ENCODE measurements at regions not wholly inside any gene's neighbourhood (a gene's known extent, or its start where the extent isn't known, plus 50 kb on each side); places are given as distances from the start of the nearest gene placed in this dataset.

GRCh38 chr9:121568343-121569265 is 69.0 kb upstream of the GGTA1 start:
- DNase-seq (ENCODE audit: low spot score) = no peak

DNA sequence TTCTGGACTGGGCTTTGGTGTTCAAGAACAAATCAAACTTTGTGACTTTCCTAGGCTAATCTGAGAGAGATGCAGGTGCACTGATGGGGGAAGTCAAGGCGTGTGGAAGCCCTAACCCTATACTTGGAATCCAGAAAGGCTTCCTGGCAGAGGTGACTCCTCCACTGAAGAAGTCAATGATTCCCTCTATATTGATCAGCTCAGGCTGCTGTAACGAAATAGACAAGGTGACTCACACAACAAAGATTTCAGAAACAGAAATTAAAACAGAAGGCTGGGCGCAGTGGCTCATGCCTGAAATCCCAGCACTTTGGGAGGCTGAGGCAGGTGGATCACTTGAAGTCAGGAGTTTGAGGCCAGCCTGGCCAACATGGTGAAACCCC is 69.6 kb upstream of the GGTA1 start:
- DNase-seq (ENCODE audit: low spot score) = no peak

DNA sequence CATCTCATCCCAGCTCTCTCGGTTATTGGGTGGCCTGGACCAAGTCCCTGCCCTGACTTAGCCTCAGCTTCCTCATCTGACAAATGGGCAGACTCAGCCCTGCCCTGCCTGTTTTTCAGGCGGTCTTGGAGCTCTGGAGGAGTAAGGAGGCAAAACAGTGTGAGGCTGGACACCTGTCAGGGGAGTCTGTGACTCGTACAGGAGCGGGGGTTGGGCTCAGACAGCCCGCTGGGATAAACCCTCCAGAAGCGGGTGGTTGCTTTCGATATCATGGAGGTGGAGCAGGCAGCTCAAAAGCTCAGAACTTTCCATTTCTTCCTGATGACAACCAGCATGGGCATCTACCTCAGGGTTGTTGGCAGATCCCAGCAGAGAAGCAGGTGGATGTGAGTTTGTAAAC is 72.9 kb upstream of the GGTA1 start:
- DNase-seq (ENCODE audit: low spot score) = no peak

GRCh38 chr9:121573717-121574485 is 74.3 kb upstream of the GGTA1 start:
- DNase-seq (ENCODE audit: low spot score) = no peak

GRCh38 chr9:121574774-121575519 is 75.3 kb upstream of the GGTA1 start:
- DNase-seq (ENCODE audit: low spot score) = peak; percentile 67

GRCh38 chr9:121576281-121577075 is 75.0 kb upstream of the DAB2IP start:
- DNase-seq (ENCODE audit: low spot score) = no peak

- DNase-seq (ENCODE audit: low spot score) = no peak
Observed at GRCh38 chr9:121577166-121577565, 74.3 kb upstream of the DAB2IP start.

DNA sequence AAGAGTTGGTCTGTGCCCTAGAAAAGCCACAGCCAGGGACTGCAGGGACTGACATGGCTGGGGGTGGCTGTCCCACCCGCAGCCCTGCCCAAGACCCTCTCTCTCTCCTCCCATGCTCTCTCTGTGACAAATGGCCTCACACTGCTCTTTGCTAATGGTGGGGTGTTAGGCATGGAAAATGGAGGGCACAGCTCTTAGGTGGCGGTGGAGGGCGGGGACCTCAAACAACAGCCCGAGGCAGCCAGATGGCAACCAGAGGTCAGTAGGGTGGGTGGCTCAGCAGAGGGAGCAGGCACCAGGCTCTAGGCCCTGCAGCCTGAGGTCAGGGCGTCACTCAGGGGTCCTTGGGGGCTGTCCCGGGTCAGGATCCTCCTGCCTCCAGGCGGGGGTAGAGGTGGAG is 73.9 kb upstream of the DAB2IP start:
- DNase-seq (ENCODE audit: low spot score) = no peak

- no peak for DNase-seq (ENCODE audit: low spot score)
Observed at GRCh38 chr9:121581786-121582600, 69.4 kb upstream of the DAB2IP start.

DNA sequence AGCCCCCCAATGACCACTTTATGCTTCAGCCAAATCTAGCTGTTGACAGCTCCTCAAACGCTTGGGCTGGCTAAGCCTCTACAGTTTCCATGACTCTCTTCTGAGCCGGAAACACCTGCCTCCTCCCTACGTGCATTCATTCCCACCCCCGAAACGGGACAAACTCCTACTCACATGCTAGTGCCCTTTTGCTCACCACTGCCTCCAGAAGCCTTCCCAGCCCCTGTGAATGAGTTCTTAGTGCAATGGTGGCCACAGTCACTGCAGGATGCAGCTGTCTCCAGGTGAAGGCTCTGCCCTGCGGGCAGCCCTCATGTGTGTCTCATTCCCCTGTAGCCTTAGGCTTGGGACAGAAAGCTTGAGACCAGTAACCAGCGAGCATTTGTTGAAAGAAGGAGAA is 68.8 kb upstream of the DAB2IP start:
- no peak for DNase-seq (ENCODE audit: low spot score)

DNA sequence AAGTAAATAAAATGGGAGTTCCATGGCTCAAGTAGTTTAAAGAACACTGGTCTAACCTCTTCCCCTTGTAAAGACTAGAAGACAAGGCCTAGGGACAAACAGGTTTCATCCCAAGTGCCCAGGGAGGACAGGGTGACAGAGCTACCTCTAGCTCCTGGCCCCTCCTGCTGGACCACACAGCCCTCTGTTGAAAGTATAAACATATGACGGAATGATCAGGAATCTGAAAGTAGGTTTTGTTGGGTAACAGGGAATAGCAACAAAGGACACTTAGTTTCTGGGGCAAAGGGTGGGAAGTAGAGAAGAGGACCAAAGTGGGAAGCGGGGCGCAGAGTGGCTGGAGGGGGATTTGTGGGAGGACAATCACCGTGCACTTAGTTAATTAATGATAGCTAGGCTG is 67.0 kb upstream of the DAB2IP start:
- no peak for DNase-seq (ENCODE audit: low spot score)

DNA sequence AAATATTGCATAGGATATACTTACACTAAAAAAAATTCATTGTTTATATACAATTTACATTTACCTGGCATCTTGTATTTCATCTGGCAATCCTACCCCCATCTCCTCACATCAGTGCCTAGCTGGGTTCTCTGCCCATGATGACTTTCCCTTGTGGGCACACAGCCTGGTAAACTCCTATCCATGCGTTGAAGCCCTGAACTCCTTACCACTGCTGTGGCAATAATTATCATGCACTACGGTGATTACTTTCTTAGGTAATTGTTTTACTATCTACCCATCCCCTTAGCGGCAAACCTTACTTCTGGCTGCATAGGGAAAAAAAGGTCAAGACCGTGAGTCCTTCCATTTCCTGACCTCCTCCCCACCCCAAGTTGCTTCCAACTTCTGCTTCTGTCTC is 63.6 kb upstream of the DAB2IP start:
- DNase-seq (ENCODE audit: low spot score) = no peak

- DNase-seq (ENCODE audit: low spot score) = no peak
Observed at GRCh38 chr9:121589986-121590385, 61.4 kb upstream of the DAB2IP start.

DNA sequence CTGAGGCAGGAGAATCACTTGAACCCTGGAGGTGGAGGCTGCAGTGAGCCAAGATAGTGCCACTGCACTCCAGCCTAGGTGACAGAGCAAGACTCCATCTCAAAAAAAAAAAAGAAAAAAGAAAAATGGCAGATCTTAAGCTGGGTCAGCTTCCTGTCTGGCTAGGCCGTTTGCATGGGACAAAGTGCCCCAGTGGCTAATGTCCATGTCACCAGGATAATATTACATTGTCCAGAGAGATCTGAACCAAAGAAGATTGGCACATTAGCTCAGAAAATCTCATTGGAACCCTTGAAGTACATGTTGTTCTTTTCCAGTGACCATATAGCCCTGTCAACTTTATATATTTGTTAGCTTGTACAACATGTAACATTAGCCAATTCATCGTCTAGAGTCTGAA is 59.2 kb upstream of the DAB2IP start:
- DNase-seq (ENCODE audit: low spot score) = no peak

DNA sequence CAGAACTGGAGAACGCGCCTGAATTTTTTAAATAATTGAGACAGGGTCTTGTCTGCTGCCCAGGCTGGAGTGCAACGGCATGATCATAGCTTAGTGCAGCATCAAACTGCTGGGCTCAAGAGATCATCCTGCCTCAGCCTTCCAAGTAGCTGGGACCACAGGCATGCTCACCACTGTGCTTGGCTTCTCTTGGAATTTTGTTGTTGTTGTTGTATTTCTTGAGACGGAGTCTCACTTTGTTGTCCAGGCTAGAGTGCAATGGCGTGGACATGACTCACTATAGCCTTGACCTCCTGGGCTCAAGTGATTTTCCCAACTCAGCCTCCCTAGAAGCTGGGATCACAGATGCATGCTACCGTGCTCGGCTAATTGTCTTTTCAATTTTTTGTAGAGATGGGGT is 58.4 kb upstream of the DAB2IP start:
- no peak for DNase-seq (ENCODE audit: low spot score)

DNA sequence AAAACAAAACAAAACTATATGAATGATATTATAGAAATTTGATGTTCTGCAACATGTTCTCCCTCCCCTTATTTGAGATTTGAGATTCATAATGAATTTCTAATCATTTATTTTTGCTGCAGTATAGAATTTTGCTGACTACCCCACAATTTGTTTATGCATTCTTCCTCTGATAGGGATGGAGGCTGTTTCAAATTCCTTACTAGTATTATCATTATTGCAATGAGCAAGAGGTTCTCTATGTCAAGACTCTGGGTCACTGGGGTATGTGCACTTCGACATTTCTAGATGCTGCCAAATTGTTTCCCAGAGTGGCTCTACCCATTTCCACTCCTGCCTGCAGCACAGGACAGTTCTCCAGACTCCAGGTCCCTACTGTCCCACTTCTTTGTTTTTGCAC is 54.9 kb upstream of the DAB2IP start:
- no peak for DNase-seq (ENCODE audit: low spot score)

- DNase-seq (ENCODE audit: low spot score) = no peak
Observed at GRCh38 chr9:121597698-121598166, 53.7 kb upstream of the DAB2IP start.

- peak; percentile 51 for DNase-seq (ENCODE audit: low spot score)
Observed at GRCh38 chr9:121598167-121598964, 53.1 kb upstream of the DAB2IP start.

Data from SK-N-DZ (cell line).